ENCODE measurements at regions not wholly inside any gene's neighbourhood (a gene's known extent, or its start where the extent isn't known, plus 50 kb on each side); places are given as distances from the start of the nearest gene placed in this dataset.

DNA sequence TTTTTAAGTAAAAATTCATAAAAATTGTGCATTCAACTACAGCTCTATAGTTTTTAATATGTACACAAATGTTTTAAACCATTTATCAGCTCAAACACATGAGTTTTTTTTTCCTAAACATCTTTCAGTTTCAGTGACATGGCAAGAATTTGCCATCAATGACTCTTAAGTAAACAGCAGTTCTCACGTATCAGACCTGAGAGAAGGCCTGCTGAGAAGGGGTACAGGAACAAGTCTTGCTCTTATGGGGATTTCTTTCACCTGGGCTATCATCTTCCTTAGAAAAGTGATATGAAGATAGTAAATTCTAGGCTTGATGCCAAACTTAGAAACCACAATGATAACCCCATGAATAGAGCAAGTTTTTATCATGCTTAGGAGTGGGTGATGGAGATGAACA lies 467.8 kb downstream of the ARL4A start:
- Histone ChIP-seq H3K4me3 (no peak overlapping the region), H3K27me3 (no peaks in the 10 kb centered on the region)
- 58 to 59% methylated on average over 1 of the region's 1 CpG for WGBS, 2 donors

DNA sequence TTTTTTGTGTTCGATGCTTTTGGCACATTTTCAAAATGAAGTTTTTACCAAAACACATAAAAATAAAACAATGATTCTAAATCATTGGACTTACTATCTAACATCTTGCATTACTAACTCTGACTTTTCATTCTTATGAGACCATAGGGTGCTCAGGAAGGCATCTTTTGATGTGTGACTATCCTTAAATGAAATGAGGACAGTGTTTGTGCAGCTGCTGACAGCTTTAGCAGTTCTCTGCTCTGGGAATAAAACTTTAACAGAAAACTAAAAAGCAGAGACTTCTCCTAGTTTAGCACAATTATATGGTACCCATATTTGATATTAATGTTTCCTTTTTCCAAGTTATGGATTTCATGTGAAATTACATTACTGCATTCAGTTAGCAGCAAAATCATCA lies 471.6 kb downstream of the ARL4A start:
- ATAC-seq (no peak), DNase-seq (no peak)
- no peak overlapping the region for H3K27ac ChIP-seq
- TF ChIP-seq, protein P1, sequence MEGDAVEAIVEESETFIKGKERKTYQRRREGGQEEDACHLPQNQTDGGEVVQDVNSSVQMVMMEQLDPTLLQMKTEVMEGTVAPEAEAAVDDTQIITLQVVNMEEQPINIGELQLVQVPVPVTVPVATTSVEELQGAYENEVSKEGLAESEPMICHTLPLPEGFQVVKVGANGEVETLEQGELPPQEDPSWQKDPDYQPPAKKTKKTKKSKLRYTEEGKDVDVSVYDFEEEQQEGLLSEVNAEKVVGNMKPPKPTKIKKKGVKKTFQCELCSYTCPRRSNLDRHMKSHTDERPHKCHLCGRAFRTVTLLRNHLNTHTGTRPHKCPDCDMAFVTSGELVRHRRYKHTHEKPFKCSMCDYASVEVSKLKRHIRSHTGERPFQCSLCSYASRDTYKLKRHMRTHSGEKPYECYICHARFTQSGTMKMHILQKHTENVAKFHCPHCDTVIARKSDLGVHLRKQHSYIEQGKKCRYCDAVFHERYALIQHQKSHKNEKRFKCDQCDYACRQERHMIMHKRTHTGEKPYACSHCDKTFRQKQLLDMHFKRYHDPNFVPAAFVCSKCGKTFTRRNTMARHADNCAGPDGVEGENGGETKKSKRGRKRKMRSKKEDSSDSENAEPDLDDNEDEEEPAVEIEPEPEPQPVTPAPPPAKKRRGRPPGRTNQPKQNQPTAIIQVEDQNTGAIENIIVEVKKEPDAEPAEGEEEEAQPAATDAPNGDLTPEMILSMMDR (IDR thresholded peaks at IDR 0.05), result no peak
- no peaks in the 10 kb centered on the region for H3K27me3 ChIP-seq
- WGBS, 2 donors, result 60 to 80% methylated on average over 1 of the region's 1 CpG
- intact Hi-C loops (cut with DNase I), result no loop called here
- H3K9me3 ChIP-seq, result no peaks in the 10 kb centered on the region
- H3K4me1 ChIP-seq, result no peaks in the 10 kb centered on the region
- H3K4me3 ChIP-seq, result no peak overlapping the region
- H3K36me3 ChIP-seq, result no peaks in the 10 kb centered on the region

More for the DNA sequence above, 467.8 kb downstream of the ARL4A start:
- TF ChIP-seq, protein P1 (IDR thresholded peaks at IDR 0.05), result no peak
- no peak for DNase-seq
- no peaks in the 10 kb centered on the region for H3K36me3 ChIP-seq
- no peak for ATAC-seq
- no peak overlapping the region for H3K27ac ChIP-seq
- no peaks in the 10 kb centered on the region for H3K9me3 ChIP-seq
- intact Hi-C loops (cut with DNase I), result no loop called here
- H3K4me1 ChIP-seq, result no peaks in the 10 kb centered on the region

DNA sequence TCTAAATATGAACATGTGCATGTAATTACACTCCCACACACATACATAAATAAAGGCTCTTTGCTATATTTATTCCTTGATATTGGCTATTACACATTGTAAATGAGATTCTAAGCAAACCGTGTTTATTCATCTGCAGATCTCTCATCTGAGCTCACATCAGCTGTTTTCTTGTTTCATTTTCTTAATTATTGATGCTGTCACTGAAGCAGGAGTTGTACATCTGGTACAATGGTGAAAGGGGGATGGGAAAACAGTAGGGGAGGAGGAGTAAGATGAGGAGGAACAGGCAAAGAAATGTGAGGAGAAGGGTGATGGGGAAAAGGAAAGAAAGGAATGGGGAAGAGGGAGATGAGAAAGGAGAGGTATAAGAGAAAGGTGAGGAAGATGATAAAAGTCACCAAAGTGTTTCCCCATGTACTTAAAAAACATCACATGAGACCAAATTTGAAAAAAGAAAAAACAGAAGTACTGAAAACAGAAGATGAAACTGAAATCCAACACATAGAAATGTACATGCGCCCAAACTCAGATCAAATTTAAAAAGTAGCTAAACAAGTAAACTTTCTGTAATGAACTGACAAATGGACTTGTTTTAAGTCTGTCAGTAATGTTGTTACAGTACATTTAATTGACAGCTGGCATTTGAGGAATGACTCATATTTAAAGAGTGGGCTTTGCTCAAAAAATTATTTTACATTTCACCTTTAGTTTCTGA lies 472.2 kb downstream of the ARL4A start:
- Histone ChIP-seq H3K27ac (no peak overlapping the region), H3K4me3 (no peak overlapping the region), H3K9me3 (no peaks in the 10 kb centered on the region), H3K27me3 (no peaks in the 10 kb centered on the region), H3K4me1 (no peaks in the 10 kb centered on the region), H3K36me3 (no peaks in the 10 kb centered on the region)
- no peak for DNase-seq
- 74 to 83% methylated on average over 2 of the region's 2 CpGs for WGBS, 2 donors
- TF ChIP-seq, protein P1 (IDR thresholded peaks at IDR 0.05), result no peak
- ATAC-seq, result no peak
- intact Hi-C loops (cut with DNase I), result no loop called here

DNA sequence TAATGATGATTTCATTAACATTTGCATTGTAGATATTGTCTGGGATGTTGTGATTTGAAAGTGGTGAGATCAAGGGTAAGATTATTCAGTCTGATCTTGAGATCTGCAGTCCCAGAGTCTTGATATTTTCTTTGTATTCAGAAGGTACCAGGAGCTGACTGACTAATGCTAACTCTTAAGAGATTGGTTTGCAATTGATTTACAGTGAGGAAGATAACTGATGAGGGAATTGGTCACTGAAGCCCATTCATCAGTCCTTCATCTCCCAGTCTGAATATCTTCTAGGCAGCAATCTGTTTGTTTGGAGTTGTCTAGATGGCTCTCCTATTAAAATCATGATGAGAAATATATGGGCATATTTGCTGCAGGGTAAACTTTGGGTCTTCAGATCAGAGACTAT lies 473.7 kb downstream of the ARL4A start:
- no peaks in the 10 kb centered on the region for H3K27me3 ChIP-seq
- H3K9me3 ChIP-seq, result no peaks in the 10 kb centered on the region
- no peak overlapping the region for H3K4me3 ChIP-seq
- DNase-seq (no peak), ATAC-seq (no peak)
- H3K36me3 ChIP-seq, result no peaks in the 10 kb centered on the region
- intact Hi-C loops (cut with DNase I), result no loop called here
- H3K27ac ChIP-seq, result no peak overlapping the region
- H3K4me1 ChIP-seq, result no peaks in the 10 kb centered on the region
- TF ChIP-seq, protein P1 (IDR thresholded peaks at IDR 0.05), result no peak

All from heart right ventricle (tissue), 16 donors.